Hepatocyte (in vitro differentiated cells): ENCODE measurements at regions not wholly inside any gene's neighbourhood (a gene's known extent, or its start where the extent isn't known, plus 50 kb on each side); places are given as distances from the start of the nearest gene placed in this dataset.

Experiments used
- CTCF ChIP-seq: fragments of 200-600 bp; sonication (generic); IDR thresholded peaks from 2 replicates; pipeline ENCODE4 v1.5.1; 2016; ENCODE audit warnings: antibody characterized with exemption, mild to moderate bottlenecking; ENCODE audit not compliant: poor library complexity
- EZH2 ChIP-seq: fragments of 200-600 bp; sonication (generic); IDR thresholded peaks from 2 replicates; pipeline ENCODE4 v1.6.1; 2016; ENCODE audit warnings: antibody characterized with exemption, mild to moderate bottlenecking, borderline replicate concordance
- EZH2phosphoT487 ChIP-seq: fragments of 200-600 bp; sonication (generic); IDR thresholded peaks from one replicate; pipeline ENCODE4 v1.6.1; 2018; ENCODE audit warnings: antibody characterized with exemption, mild to moderate bottlenecking, low read depth, moderate library complexity; ENCODE audit not compliant: unreplicated experiment, severe bottlenecking

DNA sequence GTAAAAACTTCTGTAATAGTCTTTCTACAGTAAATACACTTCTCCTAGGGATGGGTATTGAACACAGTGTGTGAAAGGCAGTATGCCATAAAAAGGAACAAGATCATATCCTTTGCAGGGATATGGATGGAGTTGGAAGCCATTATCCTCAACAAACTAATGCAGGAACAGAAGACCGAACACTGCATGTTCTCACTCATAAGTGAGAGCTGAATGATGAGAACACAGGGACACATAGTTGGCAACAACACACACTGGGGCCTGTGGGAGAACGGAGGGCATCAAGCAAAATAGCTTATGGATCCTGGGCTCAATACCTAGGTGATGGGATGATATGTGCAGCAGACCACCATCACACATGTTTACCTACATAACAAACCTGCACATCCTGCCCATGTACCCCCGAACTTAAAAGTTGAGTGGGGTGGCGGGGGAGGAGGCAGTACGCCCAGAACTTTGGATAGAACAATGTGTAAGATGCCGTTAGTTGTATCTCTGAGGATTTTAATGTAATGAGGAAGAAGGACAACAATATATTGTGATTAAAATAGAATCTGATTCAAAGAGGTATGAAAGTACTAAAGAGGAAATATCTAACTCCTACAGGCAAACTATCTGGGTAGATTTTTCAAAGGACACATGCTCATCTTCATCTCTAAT, 183.2 kb downstream of the NDFIP2 start:
- TF ChIP-seq CTCF: no peak
- no peak for TF ChIP-seq EZH2
- no peak for TF ChIP-seq EZH2phosphoT487
